ENCODE measurements at regions not wholly inside any gene's neighbourhood (a gene's known extent, or its start where the extent isn't known, plus 50 kb on each side); places are given as distances from the start of the nearest gene placed in this dataset.

DNA sequence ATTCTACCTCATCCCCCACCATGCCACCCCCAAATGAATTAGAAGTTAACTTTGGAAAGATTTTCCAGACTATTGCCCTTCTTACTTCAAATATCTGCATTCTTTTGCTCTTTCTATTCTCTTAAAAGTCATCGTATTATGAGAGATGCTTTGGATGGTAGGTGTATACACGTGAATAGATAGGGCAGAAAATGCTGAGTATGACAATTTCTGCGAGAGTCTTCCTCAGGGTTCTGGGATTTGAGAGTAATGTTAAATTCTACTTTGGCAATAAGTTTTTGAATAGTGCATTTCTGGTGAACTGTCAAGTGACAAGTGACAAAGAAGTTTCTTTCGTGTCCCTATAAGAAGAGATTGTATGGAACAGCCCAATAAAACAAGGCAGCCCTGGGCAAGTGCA is 137.6 kb upstream of the DSEL start:
- 81 to 94% methylated on average over 4 of the region's 4 CpGs for WGBS, 2 donors (ENCODE audit: low coverage in 1 of 2)
- no peaks in the 10 kb centered on the region for H3K9me3 ChIP-seq
- no peak for ATAC-seq
- TF ChIP-seq CTCF (IDR thresholded peaks at IDR 0.05) (no peak), POLR2A (IDR thresholded peaks at IDR 0.05) (no peak), EP300 (IDR thresholded peaks at IDR 0.05) (no peak), POLR2AphosphoS5 (IDR thresholded peaks at IDR 0.05) (no peak)
- no peak overlapping the region for H3K4me3 ChIP-seq
- H3K27me3 ChIP-seq, result peaks cover 7% of the 10 kb centered on the region
- H3K27ac ChIP-seq, result no peak overlapping the region
- no peaks in the 10 kb centered on the region for H3K36me3 ChIP-seq
- no peaks in the 10 kb centered on the region for H3K4me1 ChIP-seq

- Histone ChIP-seq H3K36me3 (no peaks in the 10 kb centered on the region), H3K4me3 (no peak overlapping the region), H3K27ac (no peak overlapping the region), H3K4me1 (no peaks in the 10 kb centered on the region), H3K9me3 (no peaks in the 10 kb centered on the region), H3K27me3 (peaks cover 7% of the 10 kb centered on the region)
- TF ChIP-seq POLR2A (IDR thresholded peaks at IDR 0.05) (no peak), POLR2AphosphoS5 (IDR thresholded peaks at IDR 0.05) (no peak), EP300 (IDR thresholded peaks at IDR 0.05) (no peak), CTCF (IDR thresholded peaks at IDR 0.05) (no peak)
- no peak for ATAC-seq
- WGBS, 2 donors (ENCODE audit: low coverage in 1 of 2), result 64 to 79% methylated on average over 1 of the region's 1 CpG
These were observed 135.8 kb upstream of the DSEL start for GRCh38 chr18:67652288-67652687.

GRCh38 chr18:67651438-67651837 is 134.9 kb upstream of the DSEL start:
- TF ChIP-seq CTCF (IDR thresholded peaks at IDR 0.05) (no peak), POLR2A (IDR thresholded peaks at IDR 0.05) (no peak), POLR2AphosphoS5 (IDR thresholded peaks at IDR 0.05) (no peak), EP300 (IDR thresholded peaks at IDR 0.05) (no peak)
- 49 to 56% methylated on average over 2 to 3 of the region's 4 CpGs for WGBS, 2 donors (ENCODE audit: low coverage in 1 of 2)
- peak overlapping the region in 1 of 4 donors; percentile 10 for H3K27ac ChIP-seq
- H3K27me3 ChIP-seq, result peaks cover 7% of the 10 kb centered on the region
- no peaks in the 10 kb centered on the region for H3K9me3 ChIP-seq
- ATAC-seq, result peak; percentile 81
- no peaks in the 10 kb centered on the region for H3K36me3 ChIP-seq
- H3K4me3 ChIP-seq, result no peak overlapping the region
- H3K4me1 ChIP-seq, result no peaks in the 10 kb centered on the region

GRCh38 chr18:67650686-67651385 is 134.3 kb upstream of the DSEL start:
- Histone ChIP-seq H3K36me3 (no peaks in the 10 kb centered on the region), H3K4me3 (no peak overlapping the region), H3K27ac (peak overlapping the region in 1 of 4 donors; percentile 10), H3K4me1 (no peaks in the 10 kb centered on the region), H3K9me3 (no peaks in the 10 kb centered on the region), H3K27me3 (peaks cover 7% of the 10 kb centered on the region)
- 71% methylated on average over 5 to 6 of the region's 6 CpGs for WGBS, 2 donors (ENCODE audit: low coverage in 1 of 2)
- TF ChIP-seq EP300 (IDR thresholded peaks at IDR 0.05) (no peak), POLR2A (IDR thresholded peaks at IDR 0.05) (no peak), POLR2AphosphoS5 (IDR thresholded peaks at IDR 0.05) (no peak), CTCF (IDR thresholded peaks at IDR 0.05) (no peak)
- ATAC-seq, result peak; percentile 30

- TF ChIP-seq CTCF (IDR thresholded peaks at IDR 0.05) (no peak), POLR2A (IDR thresholded peaks at IDR 0.05) (no peak), EP300 (IDR thresholded peaks at IDR 0.05) (no peak), POLR2AphosphoS5 (IDR thresholded peaks at IDR 0.05) (no peak)
- no peaks in the 10 kb centered on the region for H3K4me1 ChIP-seq
- no peaks in the 10 kb centered on the region for H3K36me3 ChIP-seq
- 100% methylated on average over 2 of the region's 2 CpGs for WGBS, 2 donors (ENCODE audit: low coverage in 1 of 2)
- no peaks in the 10 kb centered on the region for H3K9me3 ChIP-seq
- no peak overlapping the region for H3K4me3 ChIP-seq
- ATAC-seq, result no peak
- H3K27ac ChIP-seq, result no peak overlapping the region
- no peaks in the 10 kb centered on the region for H3K27me3 ChIP-seq
These were observed 130.4 kb upstream of the DSEL start for GRCh38 chr18:67646890-67647289.
